ENCODE measurements at regions not wholly inside any gene's neighbourhood (a gene's known extent, or its start where the extent isn't known, plus 50 kb on each side); places are given as distances from the start of the nearest gene placed in this dataset.
A peak's percentile ranks its signal among the peaks of the same experiment; 100 is the strongest.

DNA sequence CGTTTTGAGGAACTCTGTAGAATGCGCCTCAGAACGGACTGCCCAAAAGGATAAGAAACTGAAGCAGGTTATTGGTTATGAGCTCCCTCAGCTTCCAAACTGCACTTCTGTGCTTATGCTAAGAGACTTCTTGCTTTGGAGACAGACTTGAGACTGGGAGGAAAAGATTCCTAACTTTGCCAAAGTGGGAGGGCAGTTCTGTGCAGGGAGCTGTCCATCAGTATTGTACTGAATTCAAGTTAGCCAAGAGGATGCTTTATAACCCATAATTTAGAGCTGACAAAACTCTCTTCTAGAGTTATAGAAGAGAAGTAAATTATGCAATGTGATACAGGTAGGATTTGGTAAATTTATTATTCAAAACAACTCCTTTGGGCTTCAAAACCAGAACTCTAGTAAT lies 519.8 kb upstream of the GBE1 start:
- H3K27me3 ChIP-seq (ENCODE audit: insufficient read depth, poor library complexity, severe bottlenecking), result no peaks in the 10 kb centered on the region
- H3K27ac ChIP-seq (replicated peaks), result no peak overlapping the region
- TF ChIP-seq GABPA (IDR thresholded peaks at IDR 0.05; ENCODE audit: low read depth), result no peak
- TF ChIP-seq, protein P1, sequence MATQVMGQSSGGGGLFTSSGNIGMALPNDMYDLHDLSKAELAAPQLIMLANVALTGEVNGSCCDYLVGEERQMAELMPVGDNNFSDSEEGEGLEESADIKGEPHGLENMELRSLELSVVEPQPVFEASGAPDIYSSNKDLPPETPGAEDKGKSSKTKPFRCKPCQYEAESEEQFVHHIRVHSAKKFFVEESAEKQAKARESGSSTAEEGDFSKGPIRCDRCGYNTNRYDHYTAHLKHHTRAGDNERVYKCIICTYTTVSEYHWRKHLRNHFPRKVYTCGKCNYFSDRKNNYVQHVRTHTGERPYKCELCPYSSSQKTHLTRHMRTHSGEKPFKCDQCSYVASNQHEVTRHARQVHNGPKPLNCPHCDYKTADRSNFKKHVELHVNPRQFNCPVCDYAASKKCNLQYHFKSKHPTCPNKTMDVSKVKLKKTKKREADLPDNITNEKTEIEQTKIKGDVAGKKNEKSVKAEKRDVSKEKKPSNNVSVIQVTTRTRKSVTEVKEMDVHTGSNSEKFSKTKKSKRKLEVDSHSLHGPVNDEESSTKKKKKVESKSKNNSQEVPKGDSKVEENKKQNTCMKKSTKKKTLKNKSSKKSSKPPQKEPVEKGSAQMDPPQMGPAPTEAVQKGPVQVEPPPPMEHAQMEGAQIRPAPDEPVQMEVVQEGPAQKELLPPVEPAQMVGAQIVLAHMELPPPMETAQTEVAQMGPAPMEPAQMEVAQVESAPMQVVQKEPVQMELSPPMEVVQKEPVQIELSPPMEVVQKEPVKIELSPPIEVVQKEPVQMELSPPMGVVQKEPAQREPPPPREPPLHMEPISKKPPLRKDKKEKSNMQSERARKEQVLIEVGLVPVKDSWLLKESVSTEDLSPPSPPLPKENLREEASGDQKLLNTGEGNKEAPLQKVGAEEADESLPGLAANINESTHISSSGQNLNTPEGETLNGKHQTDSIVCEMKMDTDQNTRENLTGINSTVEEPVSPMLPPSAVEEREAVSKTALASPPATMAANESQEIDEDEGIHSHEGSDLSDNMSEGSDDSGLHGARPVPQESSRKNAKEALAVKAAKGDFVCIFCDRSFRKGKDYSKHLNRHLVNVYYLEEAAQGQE (IDR thresholded peaks at IDR 0.05; ENCODE audit: insufficient replicate concordance, low read depth), result peak; percentile 90
- H3K4me3 ChIP-seq (replicated peaks; ENCODE audit: insufficient read depth, low read length), result no peak overlapping the region
- no peak for DNase-seq (ENCODE audit: low read depth in 1 of 2, low spot score in 1 of 2)

DNA sequence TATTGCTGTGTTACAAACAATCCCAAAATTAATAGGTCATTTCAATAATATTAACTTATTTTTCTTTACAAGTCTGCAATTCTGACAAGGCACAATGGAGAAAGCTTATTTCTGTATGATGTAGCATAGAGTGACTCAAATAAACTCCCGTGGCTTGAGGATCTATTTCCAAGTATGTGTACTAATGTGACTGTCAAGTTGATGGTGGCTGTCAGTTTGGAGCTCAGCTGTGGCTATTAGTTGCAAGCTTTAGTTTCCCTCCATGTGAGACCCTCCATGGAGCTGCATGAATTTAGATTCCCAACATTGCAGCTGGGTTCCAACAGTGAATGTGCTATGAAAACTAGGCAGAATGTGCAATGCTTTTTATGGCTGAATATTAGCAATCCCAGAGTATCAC lies 515.5 kb upstream of the GBE1 start:
- no peak for DNase-seq (ENCODE audit: low read depth in 1 of 2, low spot score in 1 of 2)
- no peak overlapping the region for H3K4me3 ChIP-seq (replicated peaks; ENCODE audit: insufficient read depth, low read length)
- no peak for TF ChIP-seq SPI1 (IDR thresholded peaks at IDR 0.05; ENCODE audit: borderline replicate concordance, low read depth)
- TF ChIP-seq, protein P1 (IDR thresholded peaks at IDR 0.05; ENCODE audit: insufficient replicate concordance, low read depth), result no peak
- no peak for TF ChIP-seq GABPA (IDR thresholded peaks at IDR 0.05; ENCODE audit: low read depth)
- TF ChIP-seq, protein P2, sequence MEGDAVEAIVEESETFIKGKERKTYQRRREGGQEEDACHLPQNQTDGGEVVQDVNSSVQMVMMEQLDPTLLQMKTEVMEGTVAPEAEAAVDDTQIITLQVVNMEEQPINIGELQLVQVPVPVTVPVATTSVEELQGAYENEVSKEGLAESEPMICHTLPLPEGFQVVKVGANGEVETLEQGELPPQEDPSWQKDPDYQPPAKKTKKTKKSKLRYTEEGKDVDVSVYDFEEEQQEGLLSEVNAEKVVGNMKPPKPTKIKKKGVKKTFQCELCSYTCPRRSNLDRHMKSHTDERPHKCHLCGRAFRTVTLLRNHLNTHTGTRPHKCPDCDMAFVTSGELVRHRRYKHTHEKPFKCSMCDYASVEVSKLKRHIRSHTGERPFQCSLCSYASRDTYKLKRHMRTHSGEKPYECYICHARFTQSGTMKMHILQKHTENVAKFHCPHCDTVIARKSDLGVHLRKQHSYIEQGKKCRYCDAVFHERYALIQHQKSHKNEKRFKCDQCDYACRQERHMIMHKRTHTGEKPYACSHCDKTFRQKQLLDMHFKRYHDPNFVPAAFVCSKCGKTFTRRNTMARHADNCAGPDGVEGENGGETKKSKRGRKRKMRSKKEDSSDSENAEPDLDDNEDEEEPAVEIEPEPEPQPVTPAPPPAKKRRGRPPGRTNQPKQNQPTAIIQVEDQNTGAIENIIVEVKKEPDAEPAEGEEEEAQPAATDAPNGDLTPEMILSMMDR (IDR thresholded peaks at IDR 0.05; ENCODE audit: insufficient read depth, low read length), result no peak
- no peak for TF ChIP-seq POLR2AphosphoS5 (IDR thresholded peaks at IDR 0.05; ENCODE audit: low read depth)
- H3K27ac ChIP-seq (replicated peaks), result no peak overlapping the region
- H3K27me3 ChIP-seq (ENCODE audit: insufficient read depth, poor library complexity, severe bottlenecking), result no peaks in the 10 kb centered on the region

DNA sequence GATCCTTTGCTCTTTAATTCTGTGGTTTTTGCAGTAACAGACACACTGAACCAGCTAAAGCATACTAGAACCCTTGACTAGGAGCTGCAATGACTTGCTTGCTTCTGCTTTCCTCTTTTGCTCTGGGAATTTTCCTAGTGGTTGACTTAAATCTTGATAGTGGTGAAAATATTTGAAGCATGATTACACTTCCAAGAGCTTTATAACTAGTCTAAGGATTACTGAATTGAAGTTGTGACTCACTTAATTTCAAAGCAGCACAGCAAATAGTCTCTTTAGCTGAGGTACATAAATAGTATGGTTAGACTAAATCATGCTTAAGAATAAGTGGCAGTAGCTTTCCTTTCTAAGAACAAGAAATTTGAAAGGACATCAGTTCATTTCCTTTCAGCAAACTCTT lies 513.5 kb upstream of the GBE1 start:
- no peak overlapping the region for H3K4me3 ChIP-seq (replicated peaks; ENCODE audit: insufficient read depth, low read length)
- TF ChIP-seq, protein P2 (IDR thresholded peaks at IDR 0.05; ENCODE audit: insufficient read depth, low read length), result no peak
- no peak for TF ChIP-seq POLR2AphosphoS5 (IDR thresholded peaks at IDR 0.05; ENCODE audit: low read depth)
- TF ChIP-seq, protein P1 (IDR thresholded peaks at IDR 0.05; ENCODE audit: insufficient replicate concordance, low read depth), result no peak
- TF ChIP-seq SPI1 (IDR thresholded peaks at IDR 0.05; ENCODE audit: borderline replicate concordance, low read depth), result no peak
- no peak for TF ChIP-seq GABPA (IDR thresholded peaks at IDR 0.05; ENCODE audit: low read depth)
- no peak overlapping the region for H3K27ac ChIP-seq (replicated peaks)
- H3K27me3 ChIP-seq (ENCODE audit: insufficient read depth, poor library complexity, severe bottlenecking), result no peaks in the 10 kb centered on the region
- no peak for DNase-seq (ENCODE audit: low read depth in 1 of 2, low spot score in 1 of 2)

DNA sequence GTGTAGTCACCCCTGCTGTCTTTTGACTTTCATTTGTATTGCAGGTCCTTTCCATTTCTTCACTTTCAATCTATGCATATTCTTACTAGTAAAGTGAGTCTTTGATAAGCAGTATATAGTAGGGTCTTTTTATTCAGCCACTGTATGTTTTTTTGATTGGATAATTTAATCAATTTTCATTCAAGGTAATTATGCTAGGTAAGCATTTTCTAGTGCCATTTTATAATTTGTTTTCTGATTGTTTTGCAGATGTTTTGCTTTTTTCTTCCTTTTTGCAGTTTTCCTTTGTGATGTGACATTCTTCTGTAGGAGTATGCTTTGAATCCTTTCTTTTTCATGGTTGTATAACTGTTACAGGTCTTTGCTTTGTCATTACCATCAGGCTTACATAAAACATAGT lies 504.3 kb upstream of the GBE1 start:
- H3K4me3 ChIP-seq (replicated peaks; ENCODE audit: insufficient read depth, low read length), result no peak overlapping the region
- no peaks in the 10 kb centered on the region for H3K27me3 ChIP-seq (ENCODE audit: insufficient read depth, poor library complexity, severe bottlenecking)
- H3K27ac ChIP-seq (replicated peaks), result no peak overlapping the region
- TF ChIP-seq GABPA (IDR thresholded peaks at IDR 0.05; ENCODE audit: low read depth), result no peak
- TF ChIP-seq, protein P2 (IDR thresholded peaks at IDR 0.05; ENCODE audit: insufficient read depth, low read length), result no peak
- TF ChIP-seq SPI1 (IDR thresholded peaks at IDR 0.05; ENCODE audit: borderline replicate concordance, low read depth), result no peak
- TF ChIP-seq, protein P1 (IDR thresholded peaks at IDR 0.05; ENCODE audit: insufficient replicate concordance, low read depth), result no peak
- TF ChIP-seq POLR2AphosphoS5 (IDR thresholded peaks at IDR 0.05; ENCODE audit: low read depth), result no peak
- no peak for DNase-seq (ENCODE audit: low read depth in 1 of 2, low spot score in 1 of 2)

Data from HL-60 (cell line).